ENCODE measurements at regions not wholly inside any gene's neighbourhood (a gene's known extent, or its start where the extent isn't known, plus 50 kb on each side); places are given as distances from the start of the nearest gene placed in this dataset.

DNA sequence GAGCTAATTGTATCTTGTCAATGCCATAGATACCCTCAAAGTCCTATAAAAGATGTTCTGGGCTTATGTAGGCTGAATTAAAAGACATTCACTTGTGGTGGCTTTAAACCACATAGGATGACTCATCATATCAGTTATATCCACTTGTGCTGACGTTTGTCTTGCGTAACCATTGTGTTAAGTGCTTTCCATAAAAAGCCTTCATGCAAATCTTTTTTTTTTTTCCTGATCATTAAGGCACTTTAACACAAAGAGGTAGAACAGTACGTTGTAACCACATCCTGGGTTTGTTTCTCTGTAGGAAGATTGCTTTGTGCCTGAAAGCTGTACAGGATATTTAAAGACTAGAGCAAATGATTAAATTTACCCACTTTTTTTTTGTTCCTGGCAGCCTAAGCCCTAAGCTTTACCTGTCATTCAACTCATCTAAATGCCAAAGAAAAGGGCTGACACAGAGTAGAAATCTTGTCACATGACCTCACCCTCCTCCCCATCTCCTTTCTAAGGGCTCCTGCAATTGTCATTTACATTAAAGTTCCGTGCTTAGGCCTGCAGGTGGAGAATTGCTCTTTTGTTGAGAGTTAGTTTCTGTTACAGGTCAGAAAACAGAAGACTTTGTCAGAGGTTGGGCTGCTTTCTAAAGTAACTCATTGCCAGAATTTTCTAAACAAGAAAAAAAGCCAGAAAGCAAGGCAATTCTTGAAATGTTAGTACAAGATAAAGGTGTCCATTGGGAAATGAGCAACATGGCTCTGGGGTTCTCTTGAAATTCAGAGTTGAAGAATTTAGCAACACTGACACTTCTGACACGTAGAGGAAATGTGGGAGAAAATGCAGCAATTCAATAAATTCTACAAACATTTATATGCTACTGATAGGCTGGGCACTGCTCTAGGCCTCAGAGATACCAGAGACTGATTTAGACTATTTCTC is 555.6 kb downstream of the PPARGC1A start:
- no peak for DNase-seq (ENCODE audit: low read depth)

DNA sequence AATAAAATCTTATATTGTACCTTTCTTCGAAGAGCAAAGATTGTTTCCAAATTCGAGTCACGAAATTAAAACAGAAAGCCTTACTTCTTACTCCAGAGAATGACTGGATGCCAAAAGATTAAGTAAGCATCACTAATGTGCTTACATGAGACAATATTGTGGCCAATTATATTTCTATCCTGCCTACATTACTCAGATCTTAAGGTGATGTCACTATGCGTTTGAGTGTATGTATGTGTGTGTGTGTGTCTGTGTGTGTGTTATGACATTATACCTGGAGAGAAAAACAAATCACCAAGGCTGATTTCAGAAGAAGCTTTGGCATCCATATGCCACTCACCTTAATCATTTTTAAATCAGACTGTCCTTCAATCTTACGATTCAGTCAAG is 556.3 kb downstream of the PPARGC1A start:
- DNase-seq (ENCODE audit: low read depth), result no peak

DNA sequence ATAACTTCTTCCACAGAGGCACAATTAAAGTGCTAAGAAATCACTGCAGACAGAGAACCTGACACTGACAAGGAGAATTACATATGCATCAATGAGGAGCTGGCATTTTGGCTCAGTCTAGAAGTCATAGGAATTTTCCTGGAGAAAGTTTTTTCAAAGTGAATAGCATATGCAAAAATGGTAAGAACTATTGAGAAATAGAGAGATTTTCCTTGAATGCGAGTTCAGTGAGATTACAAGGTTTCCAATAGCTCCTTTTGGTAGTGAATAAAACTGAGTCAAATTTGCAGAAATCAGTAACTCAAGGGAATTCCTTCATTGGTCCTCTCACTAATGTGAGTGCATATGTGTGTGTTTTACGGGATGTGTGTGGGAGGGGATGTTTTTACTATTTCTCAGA is 557.5 kb downstream of the PPARGC1A start:
- DNase-seq (ENCODE audit: low read depth), result no peak

DNA sequence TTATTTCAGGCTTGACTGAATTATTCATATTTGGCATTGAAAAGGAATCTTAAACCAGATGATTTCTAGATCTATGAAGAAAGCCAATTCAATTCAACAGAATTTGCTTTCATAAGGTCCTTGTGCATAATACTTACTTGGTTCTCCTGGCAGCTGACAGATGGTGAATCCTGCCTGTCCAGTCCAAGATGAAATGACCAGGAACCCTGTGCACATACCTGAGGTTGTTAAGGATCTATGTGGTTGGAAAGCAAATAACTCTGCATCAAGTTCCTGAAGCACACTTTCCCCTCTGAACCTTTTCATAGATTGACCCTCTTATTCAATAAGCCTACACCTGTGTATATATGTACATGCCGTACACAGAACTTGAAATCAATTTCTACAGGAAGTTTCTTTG is 562.7 kb downstream of the PPARGC1A start:
- no peak for DNase-seq (ENCODE audit: low read depth)

DNA sequence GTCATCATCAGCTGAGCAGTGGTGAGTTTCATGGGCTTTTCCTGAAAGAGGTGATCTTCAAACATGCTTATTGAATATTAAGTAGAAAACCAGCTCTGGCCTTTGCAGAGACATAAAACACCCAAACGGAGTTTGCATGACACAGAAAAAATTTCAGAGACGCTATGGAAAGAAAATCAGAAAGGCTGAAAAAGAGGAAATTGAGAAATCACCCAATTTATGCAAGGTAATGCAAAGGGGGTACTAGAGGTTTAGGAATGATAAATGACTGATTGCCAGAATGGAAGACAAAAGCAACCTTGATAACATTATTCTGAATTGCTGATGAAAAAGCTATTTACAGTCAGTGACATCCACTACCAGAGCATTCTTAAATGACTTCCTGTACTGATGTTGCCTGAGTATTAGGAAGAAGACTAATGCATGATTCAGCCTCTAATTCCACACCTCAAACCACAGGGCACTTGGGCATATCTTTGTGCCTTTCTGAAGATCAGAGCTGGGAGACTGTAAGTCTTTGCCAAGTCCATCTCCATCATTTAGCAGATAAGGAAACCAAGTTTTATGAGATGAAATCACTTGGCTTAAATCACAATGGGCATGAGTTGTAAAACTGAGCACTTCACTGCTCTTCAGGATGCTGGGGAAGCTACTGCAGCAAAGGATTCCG is 565.7 kb downstream of the PPARGC1A start:
- no peak for DNase-seq (ENCODE audit: low read depth)

DNA sequence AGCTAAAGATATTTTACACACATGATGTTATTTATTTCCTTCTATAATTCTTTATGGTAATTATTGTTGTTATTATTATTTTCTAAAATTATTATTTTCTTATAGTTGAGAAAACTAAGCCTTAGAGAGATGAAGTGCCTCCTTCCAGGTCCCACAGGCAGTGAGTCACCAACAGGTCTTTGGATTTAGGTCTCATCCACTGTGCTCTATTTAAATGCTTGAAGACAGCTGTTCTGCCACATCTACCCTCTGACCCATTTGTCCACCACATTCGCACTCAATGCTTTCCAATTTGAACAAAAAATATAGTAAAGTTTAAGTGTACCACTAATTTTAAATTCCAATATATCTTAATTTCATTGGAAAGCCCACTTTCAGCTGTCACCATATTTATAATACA is 566.4 kb downstream of the PPARGC1A start:
- no peak for DNase-seq (ENCODE audit: low read depth)

DNA sequence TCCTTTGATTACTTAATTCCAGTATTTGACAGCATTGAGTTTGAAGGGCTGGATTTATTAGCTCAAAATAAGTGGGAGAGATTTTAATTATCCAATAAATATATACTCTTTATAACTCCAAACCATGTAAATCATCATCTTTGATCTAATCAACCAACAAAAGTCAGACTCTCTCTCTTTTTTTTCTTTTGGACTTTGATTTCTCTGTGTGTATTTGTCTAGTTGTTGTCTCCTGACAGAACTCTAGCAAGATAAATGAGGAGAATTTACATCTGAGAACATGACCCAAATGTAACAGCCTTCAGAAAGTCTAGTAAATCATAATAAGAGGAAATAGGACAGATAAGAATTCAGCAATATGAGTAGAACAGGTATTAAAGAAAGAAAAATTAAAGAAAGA is 567.1 kb downstream of the PPARGC1A start:
- no peak for DNase-seq (ENCODE audit: low read depth)

DNA sequence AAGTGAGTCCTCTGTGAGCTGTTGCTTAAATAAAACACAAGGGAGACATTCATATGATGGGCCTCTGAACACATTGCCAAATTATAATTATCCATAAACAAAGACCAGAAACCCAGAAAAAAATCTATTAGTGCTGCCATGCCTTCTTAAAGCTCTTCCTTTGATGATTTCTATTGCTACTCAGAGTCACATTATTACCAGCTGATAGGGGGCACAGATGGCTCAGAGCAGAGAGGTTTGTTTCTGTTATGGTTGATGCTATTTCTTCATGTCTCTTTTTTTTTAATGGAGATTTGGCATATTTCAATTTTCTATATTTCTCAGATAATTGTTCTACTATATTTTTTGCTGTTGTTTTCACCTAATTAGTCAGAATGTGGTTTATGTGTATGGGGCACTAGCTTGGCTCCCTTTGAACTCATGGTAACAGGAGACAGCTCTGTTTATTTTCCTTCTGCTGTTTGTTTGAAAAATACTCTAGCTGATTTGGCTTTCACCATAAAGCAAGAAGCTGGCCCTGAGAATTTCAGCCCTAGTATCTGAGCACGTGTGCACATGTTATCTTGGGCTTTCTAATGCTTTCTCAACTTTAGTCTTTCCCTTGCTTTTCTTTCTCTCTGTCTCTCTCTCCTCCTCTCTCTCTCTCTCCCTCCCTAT is 568.8 kb downstream of the PPARGC1A start:
- no peak for DNase-seq (ENCODE audit: low read depth)

DNA sequence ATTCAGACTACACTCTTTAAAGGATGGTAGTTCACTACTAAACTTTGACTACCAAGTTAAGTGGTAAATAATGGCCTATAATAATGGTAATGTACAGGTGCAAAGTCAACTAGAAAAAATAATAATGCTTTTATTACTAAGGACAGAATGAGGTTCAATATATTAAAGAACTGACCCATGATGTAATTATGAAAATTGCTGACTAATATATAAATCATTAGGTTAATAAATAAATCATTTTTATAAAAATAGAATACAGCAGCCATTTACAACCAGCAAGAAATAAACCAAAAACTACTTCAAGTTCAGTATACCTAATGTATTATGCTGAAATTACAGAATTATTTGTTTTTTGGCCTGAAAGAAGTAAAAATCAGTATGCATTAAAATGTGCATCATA is 577.2 kb downstream of the PPARGC1A start:
- DNase-seq (ENCODE audit: low read depth), result no peak

DNA sequence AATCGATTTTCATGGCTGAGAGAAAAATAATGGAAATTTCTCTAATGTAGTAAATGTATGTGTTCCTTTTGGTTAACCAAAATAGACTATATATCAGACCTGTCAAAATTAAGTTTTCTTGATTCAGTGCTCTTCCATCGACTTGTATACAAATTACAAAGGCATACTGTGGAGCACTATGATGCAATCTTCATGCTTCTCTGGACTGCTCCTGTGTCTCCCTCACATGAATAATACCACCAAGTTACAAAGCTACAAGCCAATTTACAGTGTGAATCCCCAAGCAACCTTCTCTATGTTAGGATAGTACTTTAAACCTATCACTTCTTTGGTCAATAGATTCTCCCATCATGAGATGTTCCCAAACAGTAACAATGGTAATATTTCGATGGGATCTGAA is 577.9 kb downstream of the PPARGC1A start:
- DNase-seq (ENCODE audit: low read depth), result no peak

DNA sequence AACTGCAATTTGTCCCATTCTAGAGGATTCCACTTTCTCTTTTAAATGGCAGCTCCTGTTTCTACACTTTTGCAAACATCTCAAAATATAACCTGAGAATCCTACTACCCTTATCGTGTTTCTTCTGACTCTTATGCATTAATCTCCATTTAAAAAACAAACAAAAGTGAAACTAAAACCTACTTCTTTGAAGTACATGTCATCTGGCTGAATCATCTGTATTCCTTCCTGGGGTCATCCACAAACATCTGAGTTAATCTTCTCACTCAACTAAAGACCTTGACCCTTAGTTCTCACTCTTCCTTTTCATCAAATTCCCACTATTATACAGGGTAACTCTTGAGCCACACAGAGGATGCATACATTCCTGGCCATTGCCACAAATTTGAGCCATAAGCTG is 584.8 kb downstream of the PPARGC1A start:
- no peak for DNase-seq (ENCODE audit: low read depth)

DNA sequence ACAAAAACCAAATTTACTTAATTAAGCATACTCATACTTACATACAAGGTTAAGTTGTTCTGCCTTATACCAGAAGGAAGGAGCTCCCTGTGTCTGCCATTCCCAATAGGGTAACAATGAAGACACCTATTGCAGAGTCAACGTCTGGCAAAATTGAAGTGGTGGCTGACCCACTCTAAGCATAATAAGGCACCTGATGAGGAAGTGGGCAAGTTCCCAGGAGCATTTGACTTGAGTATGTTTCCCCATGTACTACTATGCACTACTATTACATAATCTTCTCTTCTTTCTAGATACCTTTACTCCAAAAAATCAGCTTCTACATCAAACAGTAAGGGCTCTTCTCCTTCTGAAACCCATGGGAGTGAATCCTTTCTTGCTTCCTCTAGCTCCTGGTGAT is 591.5 kb downstream of the PPARGC1A start:
- DNase-seq (ENCODE audit: low read depth), result no peak

DNA sequence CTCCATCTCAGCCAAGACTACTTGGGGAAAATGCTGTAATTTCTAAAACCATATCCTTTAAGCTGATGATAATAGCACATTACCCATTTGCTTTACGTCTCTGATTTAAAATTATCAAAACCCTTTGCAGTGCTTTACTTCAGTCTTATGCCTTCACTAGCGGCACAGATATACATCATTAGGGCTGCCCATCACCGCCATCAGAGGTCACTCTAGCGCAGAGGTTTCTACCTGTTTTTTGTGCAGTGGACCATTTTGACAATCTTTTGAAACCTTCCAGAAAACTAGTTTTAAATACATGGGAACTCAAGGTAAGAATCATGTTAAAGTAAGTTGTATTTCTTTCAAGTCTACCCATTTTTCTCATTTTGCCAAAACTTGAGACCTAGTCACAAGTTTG is 592.5 kb downstream of the PPARGC1A start:
- no peak for DNase-seq (ENCODE audit: low read depth)

DNA sequence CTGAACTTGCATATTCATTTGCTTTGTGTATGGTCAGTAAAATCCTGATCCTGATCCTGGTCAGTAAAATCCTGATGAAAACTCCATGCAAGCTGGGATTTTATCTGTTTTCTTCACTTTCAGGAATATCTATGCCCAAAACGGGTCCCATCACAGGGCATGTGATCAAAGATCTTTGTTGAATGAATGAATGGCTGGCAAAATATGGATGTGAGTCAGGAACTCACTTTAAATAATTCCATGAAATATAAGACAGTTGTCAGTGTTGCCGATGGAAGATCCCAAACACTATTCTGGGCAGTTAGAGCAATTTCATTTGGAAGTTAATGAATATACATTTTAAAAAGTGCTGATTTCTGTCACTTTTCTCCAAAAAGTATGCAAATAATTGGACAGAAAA is 598.4 kb downstream of the GBA3 start:
- DNase-seq (ENCODE audit: low read depth), result no peak

DNA sequence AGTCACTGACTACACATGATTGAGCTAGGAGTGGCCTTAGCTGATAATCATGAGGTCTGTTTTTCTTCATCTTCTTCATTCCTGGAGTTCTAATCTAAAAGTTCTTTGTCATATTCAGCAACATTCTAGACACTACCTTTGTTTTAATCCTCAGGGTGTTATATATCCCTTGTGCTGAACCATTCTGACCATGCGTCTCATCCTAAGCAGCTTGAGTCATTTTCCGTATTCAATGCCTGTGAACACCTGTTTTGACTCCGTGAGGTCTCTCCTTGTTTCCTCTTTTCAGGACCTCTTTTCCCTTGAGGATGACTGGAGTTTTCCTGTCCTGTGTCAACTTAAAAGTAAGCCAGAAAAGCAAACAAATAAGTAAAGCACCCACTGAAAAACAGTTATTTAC is 597.9 kb downstream of the GBA3 start:
- DNase-seq (ENCODE audit: low read depth), result no peak

DNA sequence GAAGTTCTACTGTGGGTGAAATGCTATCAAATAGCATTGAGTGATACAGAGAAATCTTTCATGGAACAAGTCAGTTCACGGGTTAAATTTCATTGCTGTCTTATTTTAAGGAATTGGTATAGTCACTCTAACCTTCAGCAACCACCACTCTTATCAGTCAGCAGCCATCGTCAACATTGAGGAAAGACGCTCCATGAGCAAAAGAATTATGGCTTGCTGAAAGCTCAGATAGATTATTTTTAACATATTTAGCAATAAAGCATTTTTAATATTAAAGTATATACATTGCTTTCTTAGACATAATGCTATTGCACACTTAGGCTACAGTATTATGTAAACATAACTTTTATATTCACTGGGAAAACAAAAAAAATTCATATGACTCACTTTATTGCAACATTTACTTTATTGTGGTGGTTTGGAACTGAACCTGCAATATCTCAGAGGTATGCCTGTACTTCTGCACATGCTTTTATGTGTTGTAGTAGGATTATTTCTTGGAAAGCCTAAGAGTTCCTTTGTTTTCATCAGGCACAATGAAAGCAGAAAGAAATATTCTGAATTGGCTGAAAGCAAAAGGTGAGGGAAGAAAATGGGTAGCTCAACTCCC is 586.7 kb downstream of the GBA3 start:
- DNase-seq (ENCODE audit: low read depth), result no peak

DNA sequence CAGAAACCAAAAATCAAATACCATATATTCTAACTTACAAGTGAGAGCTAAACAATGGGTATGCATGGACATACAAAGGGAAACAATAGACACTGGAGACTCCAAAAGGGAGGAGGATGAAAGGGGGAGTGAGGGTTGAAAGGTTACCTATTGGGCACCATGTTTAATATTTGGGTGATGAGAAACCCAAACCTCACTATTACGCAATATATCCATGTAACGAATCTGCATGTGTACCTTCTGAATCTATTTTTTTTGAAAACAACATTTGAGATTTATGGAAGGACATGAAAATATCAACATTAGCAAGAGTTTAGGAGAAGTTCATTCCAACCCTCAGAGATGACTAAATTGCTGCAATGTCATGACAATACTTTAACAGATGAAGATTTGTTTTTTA is 586.1 kb downstream of the GBA3 start:
- no peak for DNase-seq (ENCODE audit: low read depth)

DNA sequence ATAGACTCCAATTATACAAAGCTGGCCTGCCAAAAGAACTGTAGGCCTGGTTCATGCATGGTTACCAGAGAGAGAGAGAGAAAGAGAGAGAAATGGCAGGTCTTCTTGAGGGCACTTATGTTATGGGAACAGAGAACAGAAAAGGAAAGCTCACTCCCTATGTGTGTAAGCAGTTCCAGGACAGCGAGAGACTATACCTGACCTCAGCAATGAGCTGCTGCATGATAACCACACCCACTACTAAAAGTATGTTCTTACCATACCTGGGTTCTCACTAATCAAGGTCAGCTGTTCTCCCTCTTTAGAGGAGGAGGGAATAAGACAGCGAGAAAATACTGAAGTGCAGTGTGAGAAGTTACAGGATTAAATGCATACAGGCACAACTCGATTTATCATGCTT is 583.3 kb downstream of the GBA3 start:
- no peak for DNase-seq (ENCODE audit: low read depth)

DNA sequence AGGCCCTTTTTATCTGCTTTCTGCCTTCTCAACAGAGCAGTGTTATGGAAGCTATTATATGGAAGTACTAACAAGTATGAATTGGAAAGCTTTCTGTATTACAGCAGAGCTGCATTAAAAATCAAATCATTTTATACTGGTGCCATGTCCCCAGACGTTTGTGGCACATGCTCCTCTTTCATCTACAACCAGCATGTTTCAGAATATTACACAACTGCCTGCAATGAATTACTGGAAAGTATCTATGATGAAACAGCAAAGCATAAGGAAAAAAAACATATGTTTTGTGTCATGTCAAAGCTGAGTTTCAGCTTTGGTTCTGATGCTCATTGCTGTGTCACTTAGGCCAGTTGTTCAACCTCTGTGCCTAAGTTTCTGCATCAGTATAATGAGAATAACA is 576.8 kb downstream of the GBA3 start:
- DNase-seq (ENCODE audit: low read depth), result no peak

DNA sequence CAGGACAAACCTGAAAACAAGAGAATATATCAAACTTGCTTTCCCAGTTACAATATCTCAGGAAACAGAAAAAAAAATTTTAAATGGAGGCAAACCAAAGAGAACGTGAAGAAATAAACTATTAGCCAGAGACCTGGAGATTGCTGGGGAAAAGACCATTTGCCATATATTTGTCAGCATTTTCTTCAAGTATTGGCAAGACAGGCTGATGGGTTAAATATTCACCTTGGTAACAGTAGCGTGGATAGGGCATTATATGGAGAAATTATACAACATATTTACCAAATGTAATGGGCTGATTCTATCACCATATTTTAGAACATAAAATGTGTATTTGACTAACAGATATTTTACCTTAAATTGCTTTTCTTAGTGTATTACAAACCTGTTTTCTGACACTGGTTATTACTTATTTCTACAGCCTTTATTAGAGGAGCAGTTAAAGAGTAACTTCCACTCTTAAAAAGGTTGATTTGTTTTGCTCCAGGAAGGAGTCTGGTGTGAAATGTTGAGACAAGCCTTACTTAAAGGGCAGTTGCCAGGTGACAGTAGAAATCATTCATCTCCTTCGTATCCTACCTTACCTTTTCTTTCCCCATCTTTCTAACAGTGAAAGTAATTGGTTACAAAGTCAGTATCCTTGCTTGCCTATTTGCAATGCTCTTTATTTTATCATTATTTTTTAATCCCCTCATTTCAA is 575.5 kb downstream of the GBA3 start:
- no peak for DNase-seq (ENCODE audit: low read depth)

DNA sequence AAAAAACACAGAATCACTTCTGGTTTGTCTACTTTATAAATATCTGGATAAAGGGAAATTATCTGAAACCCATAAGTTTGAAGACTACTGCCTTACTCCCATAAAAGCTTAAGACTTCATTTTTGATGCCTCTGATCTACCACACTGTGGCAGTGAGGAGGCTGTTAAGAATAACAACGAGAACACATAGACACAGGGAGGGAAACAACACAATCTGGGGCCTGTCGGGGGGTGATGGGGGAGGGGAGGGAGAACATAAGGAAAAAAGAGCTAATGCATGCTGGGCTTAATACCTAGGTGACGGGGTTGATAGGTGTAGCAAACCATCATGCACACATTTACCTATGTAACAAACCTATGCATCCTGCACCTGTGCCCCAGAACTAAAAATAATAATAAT is 573.7 kb downstream of the GBA3 start:
- no peak for DNase-seq (ENCODE audit: low read depth)

DNA sequence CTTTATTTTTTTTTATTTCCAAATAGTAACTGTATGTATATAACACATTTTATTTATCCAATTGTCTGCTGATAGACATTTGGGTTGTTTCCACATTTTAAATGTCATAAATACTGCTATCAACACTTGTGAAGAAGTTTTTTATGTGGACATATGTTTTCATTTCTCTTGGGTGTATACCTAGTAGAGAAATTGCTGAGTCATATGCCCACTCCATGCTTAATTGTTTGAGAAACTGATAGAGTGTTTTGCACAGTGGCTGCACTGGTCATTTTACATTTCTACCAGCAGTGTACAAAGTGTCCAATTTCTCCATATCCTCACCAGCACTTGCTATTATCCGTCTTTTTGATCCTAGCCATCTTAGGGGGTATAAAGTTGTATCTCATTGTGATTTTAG is 567.8 kb downstream of the GBA3 start:
- no peak for DNase-seq (ENCODE audit: low read depth)

Measured in forelimb muscle (tissue), 1 donor.